Transverse colon (tissue), 4 donors: ENCODE measurements at regions not wholly inside any gene's neighbourhood (a gene's known extent, or its start where the extent isn't known, plus 50 kb on each side); places are given as distances from the start of the nearest gene placed in this dataset.

Source experiments
- DNase-seq: peaks from one replicate; pipeline ENCODE4 v3.0.0-alpha.2; 2019
- H3K27ac ChIP-seq, 4 donors: fragments of 200-600 bp; sonication (generic); 2 replicates each; pipeline ENCODE4 v1.5.1; 2016 to 2018; ENCODE audit warnings: inconsistent platforms in 4 of 4
- H3K27me3 ChIP-seq: fragments of 200-600 bp; sonication (generic); 2 replicates; pipeline ENCODE4 v1.5.1; 2017; ENCODE audit warnings: inconsistent platforms
- H3K36me3 ChIP-seq, 4 donors: fragments of 200-600 bp; sonication (generic); 2 replicates each; pipeline ENCODE4 v1.5.1; 2017 to 2019; ENCODE audit warnings: inconsistent platforms in 4 of 4
- H3K4me1 ChIP-seq, 4 donors: fragments of 200-600 bp; sonication (generic); 2 replicates each; pipeline ENCODE4 v1.5.1; 2017 to 2020; ENCODE audit warnings: inconsistent platforms in 4 of 4
- H3K4me3 ChIP-seq, 4 donors: fragments of 200-600 bp; sonication (generic); 1 replicate in 1 of 4; 2 replicates in 3 of 4; pipeline versions ENCODE4 v1.5.1 to v1.6.1; 2017 to 2019; ENCODE audit warnings: inconsistent platforms in 4 of 4
- H3K9me3 ChIP-seq, 2 donors: fragments of 200-600 bp; sonication (generic); 2 replicates each; pipeline ENCODE4 v1.5.1; 2017 to 2019; ENCODE audit warnings: inconsistent platforms in 2 of 2
- EP300 ChIP-seq: sonication (generic); formaldehyde crosslinking; IDR thresholded peaks from one replicate; pipeline ENCODE4 v1.6.1; 2017; ENCODE audit warnings: antibody characterized with exemption, low read depth
- POLR2A ChIP-seq: fragments of 450-650 bp; IDR thresholded peaks from one replicate; pipeline ENCODE4 v1.6.1; 2016; ENCODE audit warnings: antibody characterized with exemption, mild to moderate bottlenecking, moderate library complexity
- POLR2AphosphoS5 ChIP-seq, 3 donors: sonication (generic); formaldehyde crosslinking; IDR thresholded peaks; one replicate each; pipeline ENCODE4 v1.6.1; 2016; ENCODE audit warnings: antibody characterized with exemption in 3 of 3
- WGBS, 2 donors: methylation state at CpG; one replicate each; pipeline ENCODE4 v1.1.5; 2018; ENCODE audit warnings: low coverage in 1 of 2; 5-methylcytosine and 5-hydroxymethylcytosine counted together
- in situ Hi-C, 4 donors: fragments of 200-750 bp; cut with MboI; loops; one replicate each; pipeline versions ENCODE4 v1.15.0 to v1.15.1; 2017; ENCODE audit warnings: low sequenced_read_pairs in 3 of 4, low pct_ligation_motif_present in 1 of 4, low pct_unique_long_range_greater_than_20kb in 1 of 4
- intact Hi-C: fragments of 100-400 bp; cut with DNase I; formaldehyde crosslinking; loops from one replicate; pipeline ENCODE4 v1.15.1; 2023; ENCODE audit warnings: low total_unique reads
- TF ChIP-seq, protein P1 (sequence below), 5 experiments: fragments of 200-600 bp in 3 of 5; fragments of 450-650 bp in 2 of 5; sonication (generic) in 3 of 5; IDR thresholded peaks; 1 replicate in 2 of 5; 2 replicates in 3 of 5; pipeline ENCODE4 v1.5.1; 2016 to 2017; ENCODE audit warnings: antibody characterized with exemption in 5 of 5, inconsistent platforms in 3 of 5, mild to moderate bottlenecking in 2 of 5, moderate library complexity in 1 of 5

DNA sequence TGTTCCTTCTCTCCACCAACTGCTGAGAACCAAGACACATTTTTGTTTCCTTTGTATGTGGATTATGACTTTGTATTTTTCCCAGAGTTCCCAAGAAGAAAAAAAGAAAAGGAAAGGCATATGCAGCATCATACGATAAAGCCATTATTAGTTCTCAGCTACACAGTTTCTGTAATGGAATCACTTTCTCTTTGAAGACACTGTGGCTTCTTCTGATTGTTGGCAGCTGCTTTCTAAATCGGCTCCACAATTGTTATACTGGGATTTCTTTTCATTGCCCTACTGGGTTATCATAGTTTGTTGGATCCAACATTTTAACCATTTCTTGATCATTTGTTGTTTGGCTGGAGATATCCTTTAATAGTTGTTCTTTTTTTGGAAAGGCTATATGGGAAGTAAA, 89.5 kb upstream of the HIVEP3 start:
- Histone ChIP-seq H3K4me1 (peaks cover 0 to 10% (median 2%) of the 10 kb centered on the region in 4 donors), H3K36me3 (no peaks in the 10 kb centered on the region), H3K9me3 (no peaks in the 10 kb centered on the region), H3K4me3 (no peak overlapping the region), H3K27me3 (no peaks in the 10 kb centered on the region), H3K27ac (no peak overlapping the region)
- in situ Hi-C loops: no loop called here
- no peak for DNase-seq
- intact Hi-C loops: no loop called here
- TF ChIP-seq, protein P1, sequence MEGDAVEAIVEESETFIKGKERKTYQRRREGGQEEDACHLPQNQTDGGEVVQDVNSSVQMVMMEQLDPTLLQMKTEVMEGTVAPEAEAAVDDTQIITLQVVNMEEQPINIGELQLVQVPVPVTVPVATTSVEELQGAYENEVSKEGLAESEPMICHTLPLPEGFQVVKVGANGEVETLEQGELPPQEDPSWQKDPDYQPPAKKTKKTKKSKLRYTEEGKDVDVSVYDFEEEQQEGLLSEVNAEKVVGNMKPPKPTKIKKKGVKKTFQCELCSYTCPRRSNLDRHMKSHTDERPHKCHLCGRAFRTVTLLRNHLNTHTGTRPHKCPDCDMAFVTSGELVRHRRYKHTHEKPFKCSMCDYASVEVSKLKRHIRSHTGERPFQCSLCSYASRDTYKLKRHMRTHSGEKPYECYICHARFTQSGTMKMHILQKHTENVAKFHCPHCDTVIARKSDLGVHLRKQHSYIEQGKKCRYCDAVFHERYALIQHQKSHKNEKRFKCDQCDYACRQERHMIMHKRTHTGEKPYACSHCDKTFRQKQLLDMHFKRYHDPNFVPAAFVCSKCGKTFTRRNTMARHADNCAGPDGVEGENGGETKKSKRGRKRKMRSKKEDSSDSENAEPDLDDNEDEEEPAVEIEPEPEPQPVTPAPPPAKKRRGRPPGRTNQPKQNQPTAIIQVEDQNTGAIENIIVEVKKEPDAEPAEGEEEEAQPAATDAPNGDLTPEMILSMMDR (IDR thresholded peaks at IDR 0.05): no peak
- no peak for TF ChIP-seq EP300
- 47 to 71% methylated on average over 2 of the region's 2 CpGs for WGBS, 2 donors

DNA sequence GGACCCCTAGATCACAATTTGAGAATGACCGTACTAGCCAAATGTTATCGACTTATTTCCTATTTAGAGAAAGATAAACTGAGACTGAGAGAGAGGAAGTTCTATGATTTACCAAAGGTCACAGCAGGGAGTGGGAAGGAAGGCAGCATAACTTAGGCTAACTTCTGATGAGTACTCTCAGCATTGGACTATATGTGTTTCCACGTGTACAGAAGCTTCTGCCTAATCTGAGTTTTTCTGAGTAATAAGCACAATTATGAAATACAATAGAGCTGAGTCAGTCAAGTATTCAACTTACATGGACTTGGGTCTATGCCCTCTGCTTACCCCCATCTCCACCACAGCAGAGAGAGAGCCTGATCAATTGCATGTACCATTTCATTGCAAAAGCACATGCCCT, 88.1 kb upstream of the HIVEP3 start:
- H3K9me3 ChIP-seq: no peaks in the 10 kb centered on the region
- no peaks in the 10 kb centered on the region for H3K36me3 ChIP-seq
- no peak for DNase-seq
- no peak overlapping the region for H3K4me3 ChIP-seq
- no peaks in the 10 kb centered on the region for H3K27me3 ChIP-seq
- TF ChIP-seq EP300 (no peak), POLR2AphosphoS5 (IDR thresholded peaks at IDR 0.05) (no peak)
- intact Hi-C loops (no loop called here), in situ Hi-C loops (no loop called here)
- WGBS, 2 donors: 69 to 74% methylated on average over 3 of the region's 3 CpGs
- no peak overlapping the region for H3K27ac ChIP-seq
- no peaks in the 10 kb centered on the region for H3K4me1 ChIP-seq

DNA sequence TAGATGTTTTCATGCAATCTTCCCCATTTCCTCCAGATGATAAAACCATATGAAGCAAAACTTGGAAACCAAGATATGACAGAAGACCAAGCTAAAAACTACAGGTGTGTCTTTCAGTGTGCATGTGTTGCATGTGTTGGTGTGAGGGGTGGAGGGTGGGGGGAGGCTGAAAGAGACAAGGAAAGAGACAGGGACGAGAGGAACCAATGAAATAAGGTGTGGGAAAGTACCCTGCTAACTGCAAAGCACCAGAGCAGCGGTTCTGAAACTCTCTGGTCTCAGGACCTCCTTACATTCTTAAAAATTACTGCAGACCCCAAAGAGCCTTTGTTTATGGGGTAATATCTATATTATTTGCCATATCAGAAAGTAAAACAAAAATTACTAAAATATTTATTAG, 87.4 kb upstream of the HIVEP3 start:
- intact Hi-C loops (no loop called here), in situ Hi-C loops (no loop called here)
- 67 to 68% methylated on average over 1 to 2 of the region's 2 CpGs for WGBS, 2 donors
- TF ChIP-seq POLR2AphosphoS5 (IDR thresholded peaks at IDR 0.05): no peak
- TF ChIP-seq, protein P1 (IDR thresholded peaks at IDR 0.05): no peak
- TF ChIP-seq POLR2A: no peak
- TF ChIP-seq EP300: no peak
- Histone ChIP-seq H3K36me3 (no peaks in the 10 kb centered on the region), H3K27me3 (no peaks in the 10 kb centered on the region), H3K27ac (no peak overlapping the region), H3K4me1 (no peaks in the 10 kb centered on the region), H3K4me3 (no peak overlapping the region), H3K9me3 (no peaks in the 10 kb centered on the region)
- no peak for DNase-seq

DNA sequence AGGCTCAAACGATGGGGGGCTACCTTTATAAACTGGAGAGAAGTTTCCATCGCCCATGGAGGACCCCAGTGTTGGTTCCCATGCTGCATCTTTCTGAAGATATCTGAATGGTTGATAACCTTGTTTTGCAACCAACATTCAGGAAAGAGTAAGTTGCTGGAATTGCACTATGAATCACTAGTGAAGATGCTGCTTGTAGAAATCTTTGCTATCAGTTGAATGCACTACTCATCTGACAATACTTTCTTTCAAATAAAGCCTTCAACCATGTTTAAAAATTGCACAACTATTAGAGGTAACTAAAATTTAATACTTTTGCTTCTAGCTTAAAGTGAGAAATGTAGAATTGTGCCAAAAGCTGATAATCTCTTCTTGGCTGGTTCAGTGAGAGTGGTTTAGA, 86.8 kb upstream of the HIVEP3 start:
- intact Hi-C loops: no loop called here
- H3K27ac ChIP-seq: no peak overlapping the region
- no peaks in the 10 kb centered on the region for H3K9me3 ChIP-seq
- TF ChIP-seq POLR2A (no peak), POLR2AphosphoS5 (IDR thresholded peaks at IDR 0.05) (no peak), EP300 (no peak)
- no peak overlapping the region for H3K4me3 ChIP-seq
- WGBS, 2 donors: 86 to 90% methylated on average over 2 of the region's 2 CpGs
- in situ Hi-C loops: no loop called here
- no peaks in the 10 kb centered on the region for H3K27me3 ChIP-seq
- H3K4me1 ChIP-seq: no peaks in the 10 kb centered on the region
- no peaks in the 10 kb centered on the region for H3K36me3 ChIP-seq
- no peak for DNase-seq

DNA sequence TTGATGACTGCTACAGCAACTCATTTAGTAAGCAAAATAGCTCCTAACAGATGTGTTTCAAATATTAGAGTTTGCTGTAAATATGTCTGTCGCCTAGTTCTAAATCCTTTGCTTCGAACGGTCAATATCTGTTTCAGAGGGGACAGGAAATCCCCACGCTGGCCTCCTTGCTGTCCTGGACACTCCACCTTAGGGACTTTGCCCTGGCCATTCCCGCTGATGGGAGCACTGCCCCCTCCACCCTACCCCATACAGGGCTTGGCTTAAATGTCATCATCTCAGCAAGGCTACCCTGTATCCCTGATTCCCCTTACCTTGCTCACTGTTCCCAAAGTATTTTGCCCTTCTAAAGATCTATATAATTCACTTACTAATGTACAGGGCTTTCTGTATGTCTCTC, 86.1 kb upstream of the HIVEP3 start:
- H3K27ac ChIP-seq: no peak overlapping the region
- in situ Hi-C loops: no loop called here
- no peaks in the 10 kb centered on the region for H3K4me1 ChIP-seq
- H3K4me3 ChIP-seq: no peak overlapping the region
- H3K36me3 ChIP-seq: no peaks in the 10 kb centered on the region
- DNase-seq: no peak
- no peaks in the 10 kb centered on the region for H3K9me3 ChIP-seq
- intact Hi-C loops: no loop called here
- 80% methylated on average over 5 of the region's 5 CpGs; no CpG with 5 or more reads in 1 of the 2 donors for WGBS, 2 donors
- TF ChIP-seq, protein P1 (IDR thresholded peaks at IDR 0.05): no peak
- no peak for TF ChIP-seq POLR2A
- no peak for TF ChIP-seq POLR2AphosphoS5 (IDR thresholded peaks at IDR 0.05)
- no peak for TF ChIP-seq EP300
- H3K27me3 ChIP-seq: no peaks in the 10 kb centered on the region
